WTC11 (cell line): ENCODE measurements at regions not wholly inside any gene's neighbourhood (a gene's known extent, or its start where the extent isn't known, plus 50 kb on each side); places are given as distances from the start of the nearest gene placed in this dataset.

Source experiments
- ATAC-seq: fragments of 200-7000 bp; cut with Tn5 transposase; 2 replicates; pipeline ENCODE4 v1.10.0; 2021; ENCODE audit warnings: mild to moderate bottlenecking, moderate library complexity
- CTCF ChIA-PET: fragments of 300-600 bp; sonication (Branson Sonifier 250); formaldehyde crosslinking; loops from one replicate; lab custom pipeline; 2021; ENCODE audit warnings: antibody characterized with exemption; lab: Charles Lee
- POLR2A ChIA-PET: fragments of 350-600 bp; sonication (Branson Sonifier 250); formaldehyde crosslinking; loops from one replicate; lab custom pipeline; 2021; ENCODE audit warnings: antibody characterized with exemption; lab: Charles Lee
- DNase-seq: peaks from one replicate; pipeline ENCODE4 v3.0.0; 2021; ENCODE audit warnings: low spot score
- H3K27ac Mint-ChIP-seq: 2 replicates; pipeline ENCODE4 v1.8.0; 2021; ENCODE audit warnings: mixed read lengths
- H3K27me3 Mint-ChIP-seq: 2 replicates; pipeline ENCODE4 v1.8.0; 2021; ENCODE audit warnings: low read depth, mild to moderate bottlenecking, moderate library complexity, mixed read lengths
- H3K36me3 Mint-ChIP-seq: 2 replicates; pipeline ENCODE4 v1.8.0; 2021; ENCODE audit warnings: mixed read lengths
- H3K4me1 Mint-ChIP-seq: 2 replicates; pipeline ENCODE4 v1.8.0; 2022; ENCODE audit warnings: mixed read lengths
- H3K4me3 Mint-ChIP-seq: 2 replicates; pipeline ENCODE4 v1.8.0; 2021; ENCODE audit warnings: mild to moderate bottlenecking, moderate library complexity, mixed read lengths
- H3K9me3 Mint-ChIP-seq: 2 replicates; pipeline ENCODE4 v1.8.0; 2021; ENCODE audit warnings: mixed read lengths
- CBFB ChIP-seq: sonication (generic); formaldehyde crosslinking; IDR thresholded peaks from 2 replicates; pipeline ENCODE4 v1.8.1; 2022; ENCODE audit warnings: mild to moderate bottlenecking, low read depth, missing genetic modification reagents
- CDX4 ChIP-seq: fragments of 250-450 bp; sonication (Bioruptor Pico); IDR thresholded peaks from 2 replicates; pipeline ENCODE4 v1.9.0; 2021; ENCODE audit warnings: moderate library complexity, mild to moderate bottlenecking, inconsistent platforms, borderline replicate concordance
- CTCF ChIP-seq: fragments of 200-600 bp; IDR thresholded peaks from 2 replicates; pipeline ENCODE4 v1.8.0; 2022; ENCODE audit warnings: antibody characterized with exemption
- EMX1 ChIP-seq: fragments of 250-450 bp; sonication (Bioruptor Pico); IDR thresholded peaks from 2 replicates; pipeline ENCODE4 v1.8.0; 2021; ENCODE audit warnings: mild to moderate bottlenecking
- FOXK1 ChIP-seq: sonication (generic); formaldehyde crosslinking; IDR thresholded peaks from 2 replicates; pipeline ENCODE4 v1.8.0; 2022; ENCODE audit warnings: mild to moderate bottlenecking, moderate library complexity, missing genetic modification reagents
- GTF2I ChIP-seq: fragments of 250-450 bp; sonication (Bioruptor Pico); conservative IDR thresholded peaks from 2 replicates; pipeline ENCODE4 v1.4.0; 2021; ENCODE audit warnings: mild to moderate bottlenecking
- HMGXB4 ChIP-seq: sonication (generic); formaldehyde crosslinking; IDR thresholded peaks from 2 replicates; pipeline ENCODE4 v1.8.1; 2023; ENCODE audit warnings: mild to moderate bottlenecking, moderate library complexity, missing genetic modification reagents
- JAZF1 ChIP-seq: fragments of 250-450 bp; sonication (Bioruptor Pico); IDR thresholded peaks from 2 replicates; pipeline ENCODE4 v1.9.0; 2021; ENCODE audit warnings: moderate library complexity, mild to moderate bottlenecking, inconsistent platforms
- KAT7 ChIP-seq: sonication (generic); formaldehyde crosslinking; IDR thresholded peaks from 2 replicates; pipeline ENCODE4 v1.8.1; 2023; ENCODE audit warnings: missing genetic modification reagents, mild to moderate bottlenecking, borderline replicate concordance
- MXD4 ChIP-seq: fragments of 250-450 bp; sonication (Bioruptor Pico); IDR thresholded peaks from 2 replicates; pipeline ENCODE4 v1.8.0; 2021; ENCODE audit warnings: mild to moderate bottlenecking, moderate library complexity, borderline replicate concordance
- NFYB ChIP-seq: sonication (generic); formaldehyde crosslinking; conservative IDR thresholded peaks from 2 replicates; pipeline ENCODE4 v1.8.0; 2022; ENCODE audit warnings: low read depth, missing genetic modification reagents
- NR1H2 ChIP-seq: sonication (generic); formaldehyde crosslinking; IDR thresholded peaks from 2 replicates; pipeline ENCODE4 v1.9.0; 2021; ENCODE audit warnings: mild to moderate bottlenecking, moderate library complexity, missing genetic modification reagents
- NR3C1 ChIP-seq: sonication (generic); formaldehyde crosslinking; conservative IDR thresholded peaks from 2 replicates; pipeline ENCODE4 v1.8.1; 2023; ENCODE audit warnings: low read depth, mild to moderate bottlenecking, missing genetic modification reagents
- SMAD4 ChIP-seq: sonication (generic); formaldehyde crosslinking; IDR thresholded peaks from 2 replicates; pipeline ENCODE4 v1.8.0; 2022; ENCODE audit warnings: mild to moderate bottlenecking, missing genetic modification reagents
- USF1 ChIP-seq: sonication (generic); formaldehyde crosslinking; IDR thresholded peaks from 2 replicates; pipeline ENCODE4 v1.8.0; 2022; ENCODE audit warnings: mild to moderate bottlenecking, missing genetic modification reagents
- USF2 ChIP-seq: sonication (generic); formaldehyde crosslinking; IDR thresholded peaks from 2 replicates; pipeline ENCODE4 v1.8.1; 2023; ENCODE audit warnings: mild to moderate bottlenecking, missing genetic modification reagents, moderate library complexity
- ZBTB21 ChIP-seq: sonication (generic); formaldehyde crosslinking; IDR thresholded peaks from 2 replicates; pipeline ENCODE4 v1.8.1; 2023; ENCODE audit warnings: mild to moderate bottlenecking, missing genetic modification reagents, borderline replicate concordance
- ZNF121 ChIP-seq: sonication (generic); formaldehyde crosslinking; IDR thresholded peaks from 2 replicates; pipeline ENCODE4 v1.8.0; 2023; ENCODE audit warnings: missing genetic modification reagents
- ZNF232 ChIP-seq: sonication (generic); formaldehyde crosslinking; IDR thresholded peaks from 2 replicates; pipeline ENCODE4 v1.8.0; 2022; ENCODE audit warnings: mild to moderate bottlenecking, missing genetic modification reagents
- ZNF317 ChIP-seq: sonication (generic); formaldehyde crosslinking; IDR thresholded peaks from 2 replicates; pipeline ENCODE4 v1.8.1; 2023; ENCODE audit warnings: low read depth, mild to moderate bottlenecking, moderate library complexity, missing genetic modification reagents, borderline replicate concordance
- ZNF416 ChIP-seq: fragments of 250-450 bp; sonication (Bioruptor Pico); IDR thresholded peaks from 2 replicates; pipeline ENCODE4 v1.9.0; 2021; ENCODE audit warnings: mild to moderate bottlenecking, inconsistent platforms
- ZNF532 ChIP-seq: fragments of 250-450 bp; sonication (Bioruptor Pico); IDR thresholded peaks from 2 replicates; pipeline ENCODE4 v1.9.0; 2021; ENCODE audit warnings: mild to moderate bottlenecking, borderline replicate concordance

- TF ChIP-seq ZNF416 (CRISPR knock-in tag) (no peak), CTCF (no peak), HMGXB4 (no peak), CBFB (no peak), NFYB (CRISPR knock-in tag) (no peak)
- ChIA-PET POLR2A (no interaction called here), CTCF (interaction anchor here (0.6 to 0.7 kb wide), 2 partner anchors 34 to 82 kb away, joined by 3 read pairs; partner anchors contain the start of gene ZFP36L2)
- Mint-ChIP-seq H3K4me1 (peaks cover 19% of the 10 kb centered on the region), H3K36me3 (no peaks in the 10 kb centered on the region), H3K4me3 (no peak overlapping the region), H3K27me3 (no peaks in the 10 kb centered on the region), H3K27ac (no peak overlapping the region), H3K9me3 (0 out of 2 replicates have a peak, but pooled peaks cover 3% of the 10 kb centered on the region)
- no peak for DNase-seq
- ATAC-seq, result no peak
These were observed 82.1 kb downstream of the ZFP36L2 start for GRCh38 chr2:43144263-43144662.

DNA sequence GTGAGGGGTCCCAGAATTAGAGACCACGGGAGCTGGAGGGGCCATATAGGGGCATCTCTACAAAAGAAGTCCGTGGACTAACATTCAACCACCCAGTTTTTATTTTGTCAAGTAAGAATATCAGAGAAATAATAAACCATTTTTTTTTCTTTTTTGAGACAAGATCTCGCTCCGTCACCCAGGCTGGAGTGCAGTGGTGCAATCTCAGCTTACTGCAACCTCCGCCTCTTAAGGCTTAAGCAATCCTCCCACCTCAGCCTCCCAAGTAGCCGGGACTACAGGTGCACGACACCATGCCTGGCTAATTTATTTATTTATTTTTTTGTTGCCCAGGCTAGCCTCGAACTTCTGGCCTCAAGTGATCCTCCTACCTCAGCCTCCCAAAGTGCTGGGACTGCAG is 82.7 kb downstream of the ZFP36L2 start:
- Mint-ChIP-seq H3K9me3 (0 out of 2 replicates have a peak, but pooled peaks cover 3% of the 10 kb centered on the region), H3K4me3 (no peak overlapping the region), H3K36me3 (no peaks in the 10 kb centered on the region), H3K4me1 (peaks cover 19% of the 10 kb centered on the region), H3K27me3 (no peaks in the 10 kb centered on the region), H3K27ac (no peak overlapping the region)
- CTCF ChIA-PET, result interaction anchor here (0.6 kb wide), 1 partner anchor 35 kb away, joined by 3 read pairs; no protein-coding TSS in a partner anchor
- POLR2A ChIA-PET, result no interaction called here
- DNase-seq (no peak), ATAC-seq (no peak)
- TF ChIP-seq GTF2I, result no peak
- TF ChIP-seq NR3C1 (CRISPR knock-in tag), result no peak
- no peak for TF ChIP-seq FOXK1 (CRISPR knock-in tag)
- no peak for TF ChIP-seq ZBTB21 (CRISPR knock-in tag)
- TF ChIP-seq USF1 (CRISPR knock-in tag), result no peak

DNA sequence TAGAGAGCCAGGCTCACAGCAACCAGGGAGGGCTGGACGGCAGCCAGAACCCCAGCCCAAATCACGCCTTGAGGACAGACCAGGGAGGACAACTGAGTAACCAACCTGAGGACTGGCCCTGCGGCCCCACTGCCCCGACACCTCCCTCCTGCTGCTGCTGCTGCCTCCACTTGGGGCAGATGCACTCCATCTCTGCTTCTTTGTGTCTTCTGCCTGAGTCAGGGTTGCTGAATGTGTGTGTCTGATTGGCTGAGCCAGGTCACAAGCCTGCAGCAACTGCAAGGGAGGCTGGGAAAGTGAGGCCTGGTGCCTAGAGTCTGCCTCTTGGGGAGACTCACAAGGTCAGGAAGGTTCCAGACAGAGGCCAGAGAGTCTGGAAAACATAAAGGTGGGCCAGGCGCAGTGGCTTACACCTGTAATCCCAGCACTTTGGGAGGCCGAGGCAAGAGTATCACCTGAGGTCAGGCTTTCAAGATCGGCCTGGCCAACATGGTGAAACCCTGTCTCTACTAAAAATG is 83.4 kb downstream of the ZFP36L2 start:
- Mint-ChIP-seq H3K36me3 (no peaks in the 10 kb centered on the region), H3K9me3 (0 out of 2 replicates have a peak, but pooled peaks cover 3% of the 10 kb centered on the region), H3K4me3 (no peak overlapping the region), H3K27ac (peak overlapping the region; percentile 74; the same call in 1 of the 2 replicates), H3K27me3 (no peaks in the 10 kb centered on the region), H3K4me1 (peaks cover 19% of the 10 kb centered on the region)
- no peak for TF ChIP-seq ZNF532
- TF ChIP-seq ZNF121 (CRISPR knock-in tag), result no peak
- TF ChIP-seq USF1 (CRISPR knock-in tag), result peak; percentile 84
- no peak for TF ChIP-seq ZNF317
- peak; percentile 52; the same call in 1 of the 2 replicates for TF ChIP-seq NFYB (CRISPR knock-in tag)
- TF ChIP-seq CDX4 (CRISPR knock-in tag), result no peak
- no peak for TF ChIP-seq MXD4 (CRISPR knock-in tag)
- no peak for TF ChIP-seq JAZF1 (CRISPR knock-in tag)
- peak; percentile 85 for TF ChIP-seq USF2
- no peak for TF ChIP-seq EMX1 (CRISPR knock-in tag)
- TF ChIP-seq ZNF232 (CRISPR knock-in tag), result no peak
- no peak for TF ChIP-seq NR1H2 (CRISPR knock-in tag)
- TF ChIP-seq KAT7 (CRISPR knock-in tag), result no peak
- TF ChIP-seq SMAD4 (CRISPR knock-in tag), result no peak
- DNase-seq (no peak), ATAC-seq (peak; percentile 52)
- POLR2A ChIA-PET, result no interaction called here
- CTCF ChIA-PET, result no interaction called here
